Stimulated activated CD4-positive, alpha-beta T cell treated with anti-CD3 and anti-CD28 coated beads, Interleukin-1b, Interleukin-23, amount 100 ng/mL, for 48 hours (primary cell): ENCODE measurements at regions not wholly inside any gene's neighbourhood (a gene's known extent, or its start where the extent isn't known, plus 50 kb on each side); places are given as distances from the start of the nearest gene placed in this dataset.
"Not testable (repeated sequence)": the region's sequence is repeated elsewhere in the genome, so short reads cannot be mapped to it uniquely, and the experiment has no call there.

ENCODE experiments used
- DNase-seq: peaks from one replicate; pipeline ENCODE4 v3.0.0-alpha.2; 2020

GRCh38 chr3:194028434-194029004, 107.4 kb upstream of the HES1 start:
- no peak for DNase-seq

- DNase-seq, result no peak
These were observed 106.1 kb upstream of the HES1 start for GRCh38 chr3:194029846-194030245.

- DNase-seq, result no peak
These were observed 105.6 kb upstream of the HES1 start for GRCh38 chr3:194030372-194030771.

GRCh38 chr3:194031349-194031748, 104.6 kb upstream of the HES1 start:
- no peak for DNase-seq

GRCh38 chr3:194031867-194032635, 103.9 kb upstream of the HES1 start:
- DNase-seq, result no peak

GRCh38 chr3:194032828-194033435, 103.0 kb upstream of the HES1 start:
- no peak for DNase-seq

- no peak for DNase-seq
These were observed 101.3 kb upstream of the HES1 start for GRCh38 chr3:194034346-194035336.

GRCh38 chr3:194035406-194036138, 100.4 kb upstream of the HES1 start:
- no peak for DNase-seq

- no peak for DNase-seq
These were observed 99.1 kb upstream of the HES1 start for GRCh38 chr3:194036842-194037241.

- DNase-seq, result not testable (repeated sequence)
These were observed 97.6 kb upstream of the HES1 start for GRCh38 chr3:194038346-194038745.

GRCh38 chr3:194038960-194039359, 97.0 kb upstream of the HES1 start:
- DNase-seq, result no peak

- no peak for DNase-seq
These were observed 95.3 kb upstream of the HES1 start for GRCh38 chr3:194040516-194041273.

- DNase-seq, result no peak
These were observed 93.0 kb upstream of the HES1 start for GRCh38 chr3:194042927-194043326.

GRCh38 chr3:194043516-194043915, 92.4 kb upstream of the HES1 start:
- DNase-seq, result no peak

GRCh38 chr3:194045289-194045688, 90.7 kb upstream of the HES1 start:
- no peak for DNase-seq

- DNase-seq, result no peak
These were observed 90.0 kb upstream of the HES1 start for GRCh38 chr3:194045919-194046318.

GRCh38 chr3:194046531-194046930, 89.4 kb upstream of the HES1 start:
- no peak for DNase-seq

GRCh38 chr3:194046995-194047645, 88.8 kb upstream of the HES1 start:
- DNase-seq, result no peak

GRCh38 chr3:194049394-194049793, 86.6 kb upstream of the HES1 start:
- no peak for DNase-seq

- DNase-seq, result no peak
These were observed 85.1 kb upstream of the HES1 start for GRCh38 chr3:194050782-194051320.
